CD14-positive monocyte (primary cell): ENCODE measurements at regions not wholly inside any gene's neighbourhood (a gene's known extent, or its start where the extent isn't known, plus 50 kb on each side); places are given as distances from the start of the nearest gene placed in this dataset.

ENCODE experiments used
- DNase-seq, 3 donors: peaks; one replicate each; pipeline ENCODE4 v3.0.0-alpha.2; 2011 to 2022
- H2AFZ ChIP-seq: 2 replicates; pipeline ENCODE4 v1.6.0; 2012; ENCODE audit warnings: mild to moderate bottlenecking, low read depth, low read length, inconsistent platforms; ENCODE audit not compliant: insufficient read depth, poor library complexity, severe bottlenecking
- H3K27ac ChIP-seq, 2 donors: 1 replicate in 1 of 2; 2 replicates in 1 of 2; pipeline ENCODE4 v1.5.1; 2012 to 2013; ENCODE audit warnings: low read length in 2 of 2, control low read depth in 1 of 2, inconsistent platforms in 1 of 2, low read depth in 1 of 2, mild to moderate bottlenecking in 1 of 2
- H3K27me3 ChIP-seq, 2 donors: one replicate each; pipeline versions ENCODE4 v1.6.0 to v1.6.1; 2011 to 2013; ENCODE audit warnings: low read length in 2 of 2; ENCODE audit not compliant: control insufficient read depth in 2 of 2, insufficient read depth in 2 of 2
- H3K36me3 ChIP-seq, 2 donors: replicated peaks in 1 of 2; 1 replicate in 1 of 2; 2 replicates in 1 of 2; pipeline versions ENCODE4 v1.5.1 to v1.6.1; 2012 to 2013; ENCODE audit warnings: low read length in 2 of 2, control low read depth in 1 of 2, inconsistent platforms in 1 of 2, mild to moderate bottlenecking in 1 of 2; ENCODE audit not compliant: insufficient read depth in 2 of 2, control insufficient read depth in 1 of 2
- H3K4me1 ChIP-seq, 2 donors: 1 replicate in 1 of 2; 2 replicates in 1 of 2; pipeline versions ENCODE4 v1.5.1 to v1.6.1; 2012 to 2013; ENCODE audit warnings: low read length in 2 of 2, control low read depth in 1 of 2, inconsistent platforms in 1 of 2, mild to moderate bottlenecking in 1 of 2, moderate library complexity in 1 of 2; ENCODE audit not compliant: insufficient read depth in 2 of 2, control insufficient read depth in 1 of 2
- H3K4me2 ChIP-seq: replicated peaks from 2 replicates; pipeline ENCODE3; 2012; ENCODE audit warnings: low read length, moderate library complexity, mild to moderate bottlenecking; ENCODE audit not compliant: poor library complexity, severe bottlenecking; ENCODE audit errors: extremely low read depth
- H3K4me3 ChIP-seq, 3 experiments: fragments of 200-600 bp in 1 of 3; sonication (generic) in 1 of 3; replicated peaks in 1 of 3; 1 replicate in 2 of 3; 2 replicates in 1 of 3; pipeline ENCODE4 v1.5.1; 2011 to 2013; ENCODE audit warnings: low read length in 3 of 3, mild to moderate bottlenecking in 3 of 3, control low read depth in 2 of 3, low read depth in 2 of 3, inconsistent platforms in 1 of 3, moderate library complexity in 1 of 3
- H3K79me2 ChIP-seq: 2 replicates; pipeline ENCODE4 v1.6.0; 2012; ENCODE audit warnings: mild to moderate bottlenecking, control low read depth, inconsistent platforms, low read length, moderate library complexity; ENCODE audit not compliant: insufficient read depth
- H3K9ac ChIP-seq: 2 replicates; pipeline ENCODE4 v1.6.0; 2017; ENCODE audit warnings: low read length, mild to moderate bottlenecking; ENCODE audit not compliant: insufficient read depth, poor library complexity, severe bottlenecking
- H3K9me3 ChIP-seq, 2 donors: replicated peaks in 1 of 2; 1 replicate in 1 of 2; 2 replicates in 1 of 2; pipeline versions ENCODE4 v1.5.1 to v1.6.1; 2012 to 2013; ENCODE audit warnings: low read length in 2 of 2, control low read depth in 1 of 2; ENCODE audit not compliant: control insufficient read depth in 1 of 2, insufficient read depth in 1 of 2
- H4K20me1 ChIP-seq: 2 replicates; pipeline ENCODE4 v1.6.0; 2012; ENCODE audit warnings: mild to moderate bottlenecking, low read length, control low read depth, moderate library complexity; ENCODE audit not compliant: insufficient read depth
- H3K27ac Mint-ChIP-seq, 7 donors: one replicate each; pipeline ENCODE4 v1.8.0; 2020; ENCODE audit warnings: mild to moderate bottlenecking in 7 of 7, mixed read lengths in 7 of 7, moderate library complexity in 6 of 7, inconsistent platforms in 2 of 7
- H3K27me3 Mint-ChIP-seq, 3 donors: one replicate each; pipeline ENCODE4 v1.8.0; 2021 to 2022; ENCODE audit warnings: low read depth in 3 of 3, mild to moderate bottlenecking in 3 of 3, mixed read lengths in 3 of 3, moderate library complexity in 3 of 3, inconsistent platforms in 1 of 3
- H3K36me3 Mint-ChIP-seq, 2 donors: one replicate each; pipeline ENCODE4 v1.8.0; 2020; ENCODE audit warnings: mixed read lengths in 2 of 2, inconsistent platforms in 1 of 2, mild to moderate bottlenecking in 1 of 2
- H3K4me1 Mint-ChIP-seq: one replicate; pipeline ENCODE4 v1.8.0; 2020; ENCODE audit warnings: mild to moderate bottlenecking, mixed read lengths
- H3K4me3 Mint-ChIP-seq, 2 donors: one replicate each; pipeline ENCODE4 v1.8.0; 2020; ENCODE audit warnings: mild to moderate bottlenecking in 2 of 2, mixed read lengths in 2 of 2, moderate library complexity in 1 of 2
- H3K9me3 Mint-ChIP-seq, 7 donors: one replicate each; pipeline ENCODE4 v1.8.0; 2020 to 2022; ENCODE audit warnings: mixed read lengths in 7 of 7, mild to moderate bottlenecking in 6 of 7, moderate library complexity in 6 of 7, inconsistent platforms in 2 of 7
- CTCF ChIP-seq: fragments of 200-600 bp; IDR thresholded peaks from one replicate; pipeline ENCODE4 v1.8.0; 2022; ENCODE audit warnings: antibody characterized with exemption, mild to moderate bottlenecking
- WGBS: methylation state at CpG from one replicate; pipeline ENCODE4 v1.1.5; 2013; ENCODE audit warnings: missing lambda C conversion rate; ENCODE audit not compliant: insufficient coverage; 5-methylcytosine and 5-hydroxymethylcytosine counted together
- intact Hi-C, 2 donors: fragments of 100-400 bp; cut with micrococcal nuclease; formaldehyde crosslinking; loops; one replicate each; pipeline versions ENCODE4 v1.15.0 to v1.15.1; 2023

GRCh38 chr9:13960011-13960765 lies 353.8 kb downstream of the NFIB start:
- Histone ChIP-seq H3K9ac (no peak overlapping the region), H3K9me3 (no peaks in the 10 kb centered on the region), H3K36me3 (no peaks in the 10 kb centered on the region), H2AFZ (no peak overlapping the region), H3K79me2 (no peaks in the 10 kb centered on the region), H4K20me1 (no peaks in the 10 kb centered on the region), H3K4me3 (no peak overlapping the region), H3K4me1 (no peaks in the 10 kb centered on the region), H3K27ac (no peak overlapping the region), H3K27me3 (no peaks in the 10 kb centered on the region), H3K4me2 (no peak overlapping the region)
- Mint-ChIP-seq H3K4me3 (no peak overlapping the region), H3K27ac (no peak overlapping the region), H3K9me3 (peaks cover 0 to 2% (median 0%) of the 10 kb centered on the region in 7 donors), H3K27me3 (peaks cover 0 to 3% (median 0%) of the 10 kb centered on the region in 3 donors), H3K36me3 (no peaks in the 10 kb centered on the region), H3K4me1 (no peaks in the 10 kb centered on the region)
- WGBS = 98% methylated on average over 7 of the region's 11 CpGs
- intact Hi-C loops = no loop called here
- no peak for DNase-seq
- TF ChIP-seq CTCF = no peak

- Histone ChIP-seq H3K4me3 (no peak overlapping the region), H3K27me3 (no peaks in the 10 kb centered on the region), H3K9me3 (no peaks in the 10 kb centered on the region), H3K36me3 (no peaks in the 10 kb centered on the region), H4K20me1 (no peaks in the 10 kb centered on the region), H3K4me2 (no peak overlapping the region), H3K27ac (no peak overlapping the region), H3K79me2 (no peaks in the 10 kb centered on the region), H2AFZ (no peak overlapping the region), H3K9ac (no peak overlapping the region), H3K4me1 (no peaks in the 10 kb centered on the region)
- Mint-ChIP-seq H3K4me1 (no peaks in the 10 kb centered on the region), H3K4me3 (no peak overlapping the region), H3K36me3 (no peaks in the 10 kb centered on the region), H3K9me3 (peaks cover 0 to 2% (median 0%) of the 10 kb centered on the region in 7 donors), H3K27me3 (peaks cover 0 to 3% (median 0%) of the 10 kb centered on the region in 3 donors), H3K27ac (no peak overlapping the region)
- 100% methylated on average over 1 of the region's 1 CpG for WGBS
- TF ChIP-seq CTCF = no peak
- intact Hi-C loops = no loop called here
- no peak for DNase-seq
Observed at GRCh38 chr9:13958672-13959071, 355.3 kb downstream of the NFIB start.
